GM21786 (cell line): ENCODE measurements at regions not wholly inside any gene's neighbourhood (a gene's known extent, or its start where the extent isn't known, plus 50 kb on each side); places are given as distances from the start of the nearest gene placed in this dataset.

ENCODE experiments used
- ATAC-seq: cut with Tn5 transposase; IDR thresholded peaks from one replicate; pipeline ENCODE4 v1.9.1; 2021; ENCODE audit not compliant: unreplicated experiment

DNA sequence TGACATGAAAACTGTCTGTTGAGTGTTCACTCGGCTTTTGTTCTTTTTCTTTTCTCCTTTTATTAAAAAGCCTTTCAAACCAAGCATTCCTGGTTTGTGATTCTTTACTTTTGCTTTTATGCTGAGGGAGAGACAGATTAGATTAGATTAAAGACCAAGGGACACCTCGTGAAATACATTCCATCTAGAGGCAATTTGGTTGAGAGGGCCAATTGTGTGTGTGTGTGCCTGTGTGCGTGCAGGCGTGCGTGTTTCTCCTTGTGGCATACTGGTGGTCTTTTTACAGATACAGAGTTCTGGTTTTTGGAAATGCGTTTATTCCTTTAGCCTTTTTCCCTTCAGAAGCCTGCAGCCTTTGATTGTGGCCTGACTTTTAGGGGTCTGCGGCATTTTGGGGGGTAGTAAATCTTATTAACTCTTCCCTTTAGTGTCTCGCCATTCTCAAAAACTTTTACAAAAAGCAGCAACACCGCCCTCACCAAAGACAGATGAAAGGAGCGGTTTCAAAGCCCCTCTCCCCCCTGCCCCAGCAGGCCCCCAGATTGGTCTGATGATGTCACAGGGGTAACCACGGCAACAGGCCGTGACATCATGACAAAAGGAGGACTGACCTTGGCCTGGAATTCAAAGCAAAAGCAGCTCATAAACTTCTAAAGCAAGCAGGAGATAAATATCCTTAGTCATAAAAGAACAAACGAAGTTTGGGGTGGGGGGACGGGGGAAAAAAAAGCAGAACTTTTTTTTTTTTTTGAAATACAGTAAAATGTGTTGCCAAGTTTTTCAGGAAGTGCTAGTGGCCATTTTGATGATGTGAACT lies 84.1 kb upstream of the TBX3 start:
- ATAC-seq: no peak

DNA sequence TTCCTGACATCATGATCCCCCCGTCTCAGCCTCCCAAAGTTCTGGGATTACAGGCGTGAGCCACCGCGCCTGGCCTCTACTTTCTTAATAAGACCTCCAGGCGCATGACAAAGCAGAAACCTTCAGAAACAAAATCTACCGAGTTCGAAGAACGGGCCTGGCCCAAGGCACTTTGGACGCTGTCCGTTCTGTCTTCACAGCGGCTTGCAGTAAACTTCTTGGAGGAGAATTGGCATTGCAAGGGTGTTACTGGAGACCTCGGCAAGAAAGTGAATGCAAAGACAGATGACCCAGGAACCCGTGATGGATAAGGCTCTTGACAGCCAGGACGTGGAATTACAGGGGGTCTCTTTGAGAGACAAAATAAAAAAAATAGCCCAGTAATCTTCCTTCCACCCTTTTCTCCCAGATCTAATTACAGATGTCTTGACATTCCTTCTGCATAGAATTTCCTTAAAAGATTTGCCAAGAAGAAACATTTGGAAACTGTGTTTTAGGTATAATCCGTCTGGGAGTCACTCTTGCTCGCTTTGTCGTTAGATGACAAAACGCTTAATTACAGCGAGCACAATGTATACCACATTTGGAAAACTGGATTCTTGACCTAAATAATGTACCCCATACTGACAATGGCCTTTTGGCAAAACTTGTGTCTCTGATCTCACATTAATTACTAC lies 83.2 kb upstream of the TBX3 start:
- ATAC-seq: no peak

DNA sequence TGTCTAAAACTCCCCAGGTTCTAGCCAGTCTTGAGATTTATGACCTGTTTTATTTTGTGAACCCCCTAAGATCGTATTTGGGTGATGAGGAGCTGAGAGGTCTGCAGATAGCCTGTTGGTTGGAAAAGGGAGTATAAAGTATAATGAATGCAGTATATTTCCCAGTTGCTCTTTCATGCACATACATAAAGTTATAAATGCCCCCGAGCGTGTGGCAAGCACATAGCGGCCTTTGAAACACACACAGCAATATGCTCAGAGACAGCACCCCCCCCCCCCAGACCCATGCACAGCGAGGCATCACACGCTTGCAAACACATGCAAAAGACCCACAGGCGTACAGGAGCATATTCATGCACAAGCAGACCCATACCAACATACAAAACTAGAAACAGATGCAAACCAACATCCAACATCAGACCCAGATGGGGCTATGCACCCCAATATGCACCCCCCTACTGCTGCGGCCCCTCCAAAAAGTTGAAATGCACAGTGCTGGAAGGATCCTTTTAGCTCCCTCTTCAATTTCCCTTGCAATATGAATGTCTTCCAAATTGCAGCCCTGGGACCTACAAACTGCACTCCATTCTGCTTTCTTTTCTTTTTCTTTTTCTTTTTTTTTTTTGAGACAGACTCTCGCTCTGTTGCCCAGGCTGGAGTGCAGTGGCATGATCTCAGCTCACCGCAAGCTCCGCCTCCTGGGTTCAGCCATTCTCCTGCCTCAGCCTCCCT lies 82.2 kb upstream of the TBX3 start:
- ATAC-seq: no peak

DNA sequence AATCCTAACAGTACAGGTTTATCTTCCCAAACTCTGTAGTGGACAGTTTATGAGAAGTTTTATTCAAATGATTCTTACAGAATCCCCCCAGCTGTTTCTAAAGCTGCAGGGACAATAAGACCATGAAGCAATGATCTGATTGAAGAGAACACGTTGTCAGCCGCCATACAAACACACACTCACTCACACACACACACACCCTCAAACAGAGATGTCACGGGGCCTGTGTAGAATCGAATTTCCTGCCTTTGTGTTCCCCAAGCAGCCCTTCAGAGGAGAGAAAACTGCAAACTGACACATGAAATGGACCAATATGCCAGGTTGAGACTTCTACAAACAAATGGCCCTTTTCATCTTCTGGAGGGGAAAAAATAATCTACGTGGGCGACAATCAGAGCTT lies 80.5 kb upstream of the TBX3 start:
- no peak for ATAC-seq

DNA sequence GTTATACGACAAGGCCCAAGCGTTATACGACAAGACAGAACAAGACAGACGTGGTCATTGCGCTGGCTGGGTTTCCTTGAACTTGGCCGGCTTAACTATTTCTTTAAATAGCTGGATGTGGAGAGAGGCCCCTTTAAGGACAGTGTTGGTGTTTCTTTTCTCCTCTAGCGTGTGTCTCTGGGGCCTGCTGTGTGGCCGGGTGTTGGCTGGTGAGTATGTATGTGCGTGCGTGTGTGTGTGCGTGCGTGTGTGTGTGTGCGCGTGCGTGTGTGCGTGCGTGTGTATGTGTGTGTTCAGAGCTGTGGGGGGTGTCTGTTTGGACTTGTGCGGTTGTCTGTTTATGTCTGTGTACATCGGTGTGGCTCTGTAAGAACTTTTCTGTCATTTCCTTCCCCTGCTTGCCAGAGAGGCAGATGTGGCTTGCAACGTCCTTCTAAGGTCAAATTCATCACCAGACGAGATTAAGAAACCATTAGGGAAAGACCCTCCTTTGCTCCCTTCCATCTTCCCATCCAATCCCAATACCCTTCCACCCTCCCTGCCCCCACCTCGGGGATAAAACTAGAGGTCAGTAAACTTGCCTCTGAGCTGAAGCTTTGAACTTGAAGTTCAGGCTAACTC lies 78.6 kb upstream of the TBX3 start:
- ATAC-seq: no peak

DNA sequence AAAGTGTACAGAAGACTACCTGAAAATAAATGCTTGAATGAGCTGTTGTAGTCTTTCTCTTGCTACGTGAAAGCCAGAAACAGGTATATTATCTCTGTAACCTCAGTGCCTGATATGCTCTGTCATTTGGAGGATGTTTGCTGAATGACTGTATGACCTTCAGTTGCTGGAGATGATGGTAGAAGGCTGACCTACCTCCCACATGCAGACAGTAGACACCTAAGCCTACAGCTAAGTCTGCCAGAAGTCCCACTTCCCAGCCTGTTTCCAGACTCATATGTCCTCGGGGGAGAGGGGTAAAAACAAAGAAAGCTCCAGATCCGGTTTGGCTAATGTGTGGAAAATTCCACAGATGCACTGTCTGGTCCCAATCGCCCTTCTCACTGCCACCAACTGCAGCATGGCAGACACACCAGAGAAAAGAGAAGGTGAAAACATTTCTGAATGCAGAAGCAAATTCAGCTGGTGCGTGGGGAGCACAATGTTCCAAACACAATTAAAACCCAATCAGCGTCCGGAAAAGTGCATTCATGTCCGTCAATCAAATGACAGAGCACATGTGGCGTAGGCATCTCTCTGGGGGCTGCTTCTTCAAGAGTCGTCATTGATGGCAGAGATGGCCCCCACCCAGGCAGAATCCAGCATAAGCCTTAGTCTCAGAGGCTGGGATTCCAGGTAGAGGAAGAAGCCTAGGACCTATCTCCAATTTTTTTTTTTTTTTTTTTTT lies 76.3 kb upstream of the TBX3 start:
- ATAC-seq: no peak

DNA sequence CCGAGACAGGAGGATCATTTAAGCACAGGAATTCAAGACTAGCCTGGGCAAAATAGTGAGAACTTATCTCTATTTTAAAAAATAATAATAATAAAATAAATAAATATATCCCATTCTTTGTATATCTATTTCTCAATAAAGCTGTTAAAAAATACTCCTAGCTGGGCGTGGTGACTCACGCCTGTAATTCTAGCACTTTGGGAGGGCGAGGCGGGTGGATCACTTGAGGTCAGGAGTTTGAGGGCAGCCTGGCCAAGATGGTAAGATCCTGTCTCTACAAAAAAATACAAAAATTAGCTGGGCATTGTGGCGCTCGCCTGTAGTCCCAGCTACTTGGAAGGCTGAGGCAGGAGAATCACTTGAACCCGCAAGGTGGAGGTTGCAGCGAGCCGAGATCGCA lies 75.7 kb upstream of the TBX3 start:
- no peak for ATAC-seq

DNA sequence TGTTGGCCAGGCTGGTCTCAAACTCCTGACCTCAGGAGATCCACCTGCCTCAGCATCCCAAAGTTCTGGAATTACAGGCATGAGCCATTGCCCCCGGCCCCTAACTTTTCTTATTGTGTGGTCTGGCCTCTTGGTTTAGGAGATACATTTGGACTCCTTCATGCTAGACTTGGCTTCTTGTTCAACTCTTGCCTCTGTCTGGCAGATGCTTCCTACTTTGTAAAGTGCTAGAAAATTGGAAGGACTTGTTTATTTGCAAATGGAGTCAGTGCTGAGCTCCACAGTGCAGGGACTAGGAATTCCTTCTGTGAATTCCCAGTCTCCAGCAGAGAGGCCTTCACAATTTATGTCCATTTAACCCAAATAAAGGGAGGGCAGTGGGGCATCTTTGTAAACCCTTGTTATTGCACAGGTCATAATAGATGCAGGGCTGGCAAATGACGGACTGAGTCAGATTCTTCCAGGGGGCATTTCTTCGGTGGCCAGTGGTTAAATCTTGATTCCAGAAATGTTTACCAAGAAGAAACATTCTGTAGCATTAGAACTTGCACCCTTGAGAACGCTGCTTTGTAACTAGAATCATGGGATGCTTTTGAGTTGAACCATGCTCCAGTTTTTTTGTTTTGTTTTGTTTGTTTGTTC lies 73.8 kb upstream of the TBX3 start:
- no peak for ATAC-seq

DNA sequence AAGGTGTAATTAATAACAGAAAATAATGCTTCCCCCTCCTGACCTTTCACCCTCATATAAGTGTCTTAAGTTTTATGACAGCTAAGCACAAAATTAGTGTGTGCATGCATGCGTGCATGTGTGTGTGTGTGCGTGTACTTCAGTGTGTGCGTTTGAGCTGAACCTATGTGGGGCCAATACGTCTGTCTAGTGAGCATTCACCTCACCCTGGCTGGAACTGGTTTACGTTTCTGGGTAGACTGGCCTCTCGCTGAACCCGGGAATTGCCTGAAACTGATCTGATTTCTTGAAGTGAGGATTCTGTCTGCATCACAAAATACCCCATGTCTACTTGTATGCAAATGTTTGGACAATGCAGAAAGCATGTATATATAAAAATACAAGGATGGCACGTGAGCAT lies 68.2 kb upstream of the TBX3 start:
- no peak for ATAC-seq

DNA sequence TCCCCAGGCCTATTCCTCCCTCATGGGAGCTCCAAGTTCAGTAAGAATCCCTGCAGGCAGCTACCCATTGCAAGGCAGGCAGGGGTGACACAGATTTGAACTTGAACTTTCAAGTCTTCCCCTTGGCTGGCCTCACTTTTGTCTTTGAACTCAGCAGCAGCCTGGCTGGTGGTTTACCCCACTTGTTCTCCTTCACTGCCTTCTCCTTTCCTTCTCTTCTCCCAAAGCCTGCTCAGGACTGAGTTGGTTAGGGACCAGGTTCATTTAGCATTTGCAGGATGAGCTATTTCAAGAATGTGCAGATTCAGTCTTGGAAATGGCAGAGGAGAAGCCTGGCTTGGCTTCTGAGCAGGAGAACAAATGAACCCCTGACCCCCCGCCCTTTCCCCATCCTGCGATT lies 67.7 kb upstream of the TBX3 start:
- no peak for ATAC-seq

DNA sequence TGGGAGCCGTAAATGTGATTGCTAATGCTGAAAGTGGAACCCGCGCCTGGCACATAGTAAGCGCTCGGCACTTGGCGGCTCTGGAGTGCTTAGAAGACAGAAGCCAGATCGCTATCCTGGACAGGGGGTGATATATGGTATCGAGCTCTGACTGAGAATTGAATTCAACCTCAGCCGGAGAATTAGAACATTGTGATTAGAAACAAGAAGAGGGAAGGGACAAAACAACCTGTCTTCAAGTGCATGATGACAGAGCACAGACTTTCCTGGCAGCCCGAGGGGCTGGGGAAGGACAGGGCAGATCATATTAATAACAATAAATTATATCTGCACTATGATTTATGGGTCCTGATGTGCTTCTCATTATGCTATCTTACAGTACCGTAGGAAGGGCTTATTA lies 66.9 kb upstream of the TBX3 start:
- ATAC-seq: no peak

DNA sequence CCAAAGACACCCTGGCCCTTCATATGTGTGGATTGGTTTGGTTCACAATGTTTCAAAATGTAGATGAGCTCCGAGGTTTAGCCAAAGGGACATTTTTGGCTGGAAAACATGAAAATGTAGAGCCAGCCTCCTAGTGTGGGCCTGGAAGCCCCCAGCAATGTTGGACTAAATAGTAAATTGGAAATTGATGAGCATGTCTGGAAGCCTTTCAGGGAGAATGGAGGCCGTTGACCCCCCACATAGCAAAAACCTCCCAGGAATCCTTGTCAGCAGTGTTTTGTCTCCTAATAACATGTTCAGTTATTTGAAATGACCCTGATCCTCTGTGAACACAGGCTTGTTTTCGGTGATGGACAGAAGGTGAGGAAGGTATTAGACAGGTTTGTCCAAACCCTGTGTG lies 65.1 kb upstream of the TBX3 start:
- no peak for ATAC-seq

DNA sequence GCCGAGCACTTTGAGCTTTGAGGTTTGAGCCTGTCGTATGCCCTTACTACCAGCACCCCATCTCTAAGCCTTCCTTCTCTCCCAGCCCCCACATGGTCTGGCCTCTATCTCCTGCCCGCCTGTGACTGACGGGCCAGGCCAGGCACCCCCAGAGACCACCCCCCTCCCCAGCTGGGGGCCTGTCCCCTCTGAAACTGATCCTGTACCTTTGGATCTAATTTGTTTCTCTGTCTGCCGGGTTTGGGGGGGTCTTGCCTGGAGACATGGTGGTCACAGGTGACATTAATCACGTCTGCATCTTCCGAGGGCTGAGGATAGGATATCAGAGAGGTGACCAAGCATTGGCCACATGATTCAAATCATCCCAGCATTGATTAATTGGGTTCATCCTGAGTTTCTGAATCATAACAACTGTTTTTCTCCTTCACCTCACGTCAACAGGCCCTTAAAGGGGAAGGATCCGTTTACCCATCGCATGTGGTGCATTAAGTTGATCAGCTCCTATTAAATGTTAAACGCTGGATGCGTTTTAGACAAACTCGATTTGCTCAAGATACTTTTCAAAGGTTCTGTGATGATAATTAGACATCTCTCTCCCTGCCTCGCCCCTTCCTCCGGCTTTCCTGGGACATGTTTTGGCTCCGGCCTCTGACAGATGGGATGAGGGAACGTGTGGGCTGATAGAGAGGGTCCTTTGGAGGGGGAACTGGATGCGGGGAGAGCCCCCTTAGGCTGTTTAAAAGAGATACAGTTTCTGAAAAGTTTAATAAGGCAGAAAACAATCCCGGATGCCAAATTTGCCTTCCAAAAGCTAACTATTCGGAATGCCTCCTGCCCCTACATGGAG lies 63.3 kb upstream of the TBX3 start:
- ATAC-seq: no peak

DNA sequence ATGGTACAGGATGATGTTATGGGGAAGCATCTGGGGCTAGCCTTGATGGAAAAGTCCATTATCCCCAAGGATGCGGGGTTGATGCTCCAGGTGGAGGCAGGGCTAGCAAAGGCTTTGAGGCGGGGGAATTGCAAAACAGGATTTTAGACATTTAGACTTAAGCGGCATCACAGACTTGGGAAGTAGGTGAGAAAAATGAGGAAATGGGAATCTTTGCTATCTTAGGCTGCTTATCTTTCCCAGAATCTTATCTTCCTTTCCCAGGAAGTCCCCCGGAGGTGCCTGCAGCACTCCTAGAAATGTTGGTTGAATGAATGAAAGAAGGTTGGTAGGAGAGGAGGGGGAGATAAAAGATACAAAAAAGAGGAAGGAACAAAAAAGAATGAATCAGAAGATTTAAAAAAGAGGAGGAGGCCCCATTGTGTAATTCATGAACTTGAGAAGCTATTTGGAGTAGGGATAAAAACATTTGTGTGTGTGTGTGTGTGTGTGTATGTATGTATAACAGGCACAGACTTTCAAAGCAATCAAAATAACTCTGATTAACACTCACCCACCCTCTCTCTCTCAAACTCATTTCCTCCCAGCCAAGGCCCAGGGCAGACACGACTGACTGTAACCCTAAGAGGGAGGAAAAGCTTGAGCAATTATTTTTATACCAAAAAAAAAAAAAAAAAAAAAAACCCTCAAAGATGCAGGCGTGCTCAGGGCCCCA lies 62.5 kb upstream of the TBX3 start:
- ATAC-seq: no peak

DNA sequence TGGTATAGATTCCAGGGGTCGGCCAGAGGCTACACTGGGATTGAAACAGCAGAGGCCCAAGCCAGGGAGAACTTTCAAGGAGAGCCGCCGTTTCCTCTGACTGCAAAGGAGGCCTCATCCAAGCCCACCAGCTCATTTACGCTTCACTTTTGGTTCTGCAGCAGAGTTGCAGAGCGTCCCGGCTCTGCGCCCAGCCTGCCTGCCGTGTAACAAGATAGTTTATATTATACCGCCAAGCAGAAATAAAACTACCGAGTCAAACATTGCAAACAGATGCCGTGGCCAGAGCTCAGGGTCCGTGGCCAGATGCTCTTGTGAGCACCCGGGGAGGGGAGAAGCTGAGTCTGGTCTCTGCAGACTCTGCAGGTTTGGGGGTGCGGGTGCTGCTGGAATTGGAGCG lies 60.7 kb upstream of the TBX3 start:
- no peak for ATAC-seq

DNA sequence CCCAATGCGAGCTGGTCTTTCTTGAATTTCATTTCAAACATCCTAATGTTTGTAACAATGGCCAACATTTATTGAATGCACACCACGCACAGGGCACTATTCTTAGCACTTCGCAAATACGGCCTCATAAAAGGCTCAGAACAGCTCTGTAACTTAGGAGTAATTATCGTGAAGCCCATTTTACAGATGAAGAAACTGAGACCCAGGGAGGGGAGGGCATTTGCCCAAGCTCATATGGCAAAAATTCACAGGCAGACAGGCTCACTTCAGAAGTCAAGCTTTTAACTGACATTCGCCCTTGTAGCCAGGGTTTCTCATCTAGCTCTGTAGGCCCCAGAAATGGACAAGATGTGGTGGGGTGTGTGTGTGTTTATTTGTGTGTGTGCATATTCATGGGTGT lies 60.3 kb upstream of the TBX3 start:
- no peak for ATAC-seq

DNA sequence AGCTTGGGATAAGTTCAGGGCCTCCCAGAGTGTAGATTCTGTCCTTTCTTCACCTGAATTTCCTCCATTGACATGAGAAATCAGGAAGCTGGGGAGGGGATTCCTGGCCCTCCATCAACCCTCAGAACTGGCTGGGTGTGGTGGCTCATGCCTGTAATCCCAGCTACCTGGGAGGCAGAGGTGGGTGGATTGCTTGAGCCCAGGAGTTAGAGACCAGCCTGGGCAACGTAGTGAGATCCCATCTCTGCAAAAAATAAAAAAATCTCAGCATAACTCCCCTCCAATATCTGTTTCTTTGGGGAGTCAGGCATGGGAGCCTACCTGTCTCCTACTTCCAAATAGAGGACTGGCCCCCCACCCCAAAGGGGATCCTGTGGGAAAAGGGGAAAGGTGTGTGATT lies 59.8 kb upstream of the TBX3 start:
- no peak for ATAC-seq

DNA sequence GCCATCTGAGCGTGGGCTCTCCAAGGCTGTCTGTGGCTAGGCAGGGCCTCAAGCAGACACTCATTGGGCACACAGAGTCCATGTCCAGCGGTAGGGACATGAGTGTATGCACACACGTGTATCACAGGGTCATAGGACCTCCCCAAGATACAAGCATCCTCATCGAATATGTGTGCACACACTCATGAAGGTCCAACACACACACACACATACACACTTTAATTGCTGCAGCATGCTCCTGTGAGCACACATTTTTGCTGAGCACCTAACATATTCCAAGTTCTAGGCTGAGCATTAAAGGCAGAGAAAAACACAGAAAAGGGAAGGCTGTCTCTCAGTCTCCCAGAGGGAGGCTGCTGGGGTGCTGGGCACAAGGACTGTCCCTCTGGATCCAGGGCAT lies 59.3 kb upstream of the TBX3 start:
- no peak for ATAC-seq

DNA sequence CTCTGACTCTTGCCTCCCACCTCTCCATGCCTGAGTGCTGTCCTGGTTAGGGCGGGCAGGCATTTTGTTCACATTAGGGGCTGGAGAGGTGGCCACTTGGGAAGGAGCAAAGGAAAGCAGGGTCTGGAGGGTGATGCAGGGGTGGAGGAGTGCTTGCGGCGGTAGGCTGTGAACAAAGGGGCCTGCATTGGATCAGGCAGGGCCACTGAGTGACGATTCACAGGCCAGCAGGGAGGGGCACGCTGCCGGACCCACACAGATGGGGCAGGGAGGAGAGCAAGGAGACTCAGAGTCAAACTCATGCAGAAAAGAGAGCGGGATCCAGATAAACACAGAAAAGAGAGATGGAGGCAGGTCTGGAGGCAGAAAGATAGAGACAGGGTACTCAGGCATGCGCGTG lies 58.4 kb upstream of the TBX3 start:
- ATAC-seq: no peak
